ENCODE measurements at regions not wholly inside any gene's neighbourhood (a gene's known extent, or its start where the extent isn't known, plus 50 kb on each side); places are given as distances from the start of the nearest gene placed in this dataset.

- Histone ChIP-seq H3K14ac (ENCODE audit: low read length) (no peak overlapping the region), H2AK5ac (ENCODE audit: low read depth, low read length) (no peak overlapping the region), H2BK120ac (ENCODE audit: low read depth, low read length) (no peak overlapping the region), H3K36me3 (replicated peaks in 1 of 2; ENCODE audit: control insufficient read depth in 2 of 2, insufficient read depth in 2 of 2, low read length in 2 of 2) (no peaks in the 10 kb centered on the region), H3K23ac (ENCODE audit: low read depth, low read length, poor library complexity) (no peak overlapping the region), H3K4me3 (ENCODE audit: low read length in 2 of 2) (peak overlapping the region in 1 of 2 donors; percentile 25), H3K27me3 (ENCODE audit: control insufficient read depth in 3 of 3, insufficient read depth in 3 of 3, low read depth in 1 of 3, low read length in 3 of 3) (peaks cover 28 to 77% (median 49%) of the 10 kb centered on the region in 3 experiments), H3K79me1 (ENCODE audit: low read depth, low read length) (no peaks in the 10 kb centered on the region), H3K4ac (ENCODE audit: low read length) (no peak overlapping the region), H3K4me1 (ENCODE audit: control insufficient read depth in 2 of 2, insufficient read depth in 1 of 2, low read depth in 1 of 2, low read length in 2 of 2) (peaks cover 14 to 28% of the 10 kb centered on the region in 2 donors), H4K91ac (ENCODE audit: low read depth, low read length, poor library complexity) (no peak overlapping the region), H3K9ac (ENCODE audit: low read depth, low read length, poor library complexity) (no peak overlapping the region), H3K9me3 (replicated peaks in 1 of 2; ENCODE audit: control insufficient read depth in 2 of 2, insufficient read depth in 1 of 2, low read depth in 1 of 2, low read length in 2 of 2) (peaks cover 0 to 6% of the 10 kb centered on the region in 2 donors), H3K18ac (ENCODE audit: low read length) (no peak overlapping the region), H2BK5ac (ENCODE audit: low read length) (no peak overlapping the region), H3K4me2 (ENCODE audit: insufficient read depth, low read length, poor library complexity, severe bottlenecking) (peak overlapping the region; percentile 52), H2AFZ (ENCODE audit: low read length) (peak overlapping the region; percentile 83), H2BK12ac (ENCODE audit: low read length) (no peak overlapping the region), H2BK15ac (ENCODE audit: low read length) (no peak overlapping the region), H3K27ac (replicated peaks; ENCODE audit: low read length) (no peak overlapping the region), H4K8ac (ENCODE audit: low read depth, low read length) (no peak overlapping the region)
- DNase-seq (ENCODE audit: low spot score), result peak; percentile 39
- WGBS, 2 donors (ENCODE audit: extremely low coverage in 2 of 2, insufficient read length in 2 of 2, insufficient replicate concordance in 1 of 2), result no CpG with 5 or more reads among the region's 30 CpGs
Measured at GRCh38 chr1:217140041-217140901, 417.0 kb upstream of the ESRRG start.

GRCh38 chr1:217139513-217139912 lies 416.3 kb upstream of the ESRRG start:
- H4K8ac ChIP-seq (ENCODE audit: low read depth, low read length), result no peak overlapping the region
- H2BK12ac ChIP-seq (ENCODE audit: low read length), result no peak overlapping the region
- WGBS, 2 donors (ENCODE audit: extremely low coverage in 2 of 2, insufficient read length in 2 of 2, insufficient replicate concordance in 1 of 2), result no CpG with 5 or more reads among the region's 29 CpGs
- H2BK5ac ChIP-seq (ENCODE audit: low read length), result no peak overlapping the region
- no peak overlapping the region for H3K14ac ChIP-seq (ENCODE audit: low read length)
- no peak overlapping the region for H2AK5ac ChIP-seq (ENCODE audit: low read depth, low read length)
- no peak overlapping the region for H4K91ac ChIP-seq (ENCODE audit: low read depth, low read length, poor library complexity)
- no peak overlapping the region for H3K23ac ChIP-seq (ENCODE audit: low read depth, low read length, poor library complexity)
- H2BK120ac ChIP-seq (ENCODE audit: low read depth, low read length), result no peak overlapping the region
- no peak overlapping the region for H3K4ac ChIP-seq (ENCODE audit: low read length)
- H3K27me3 ChIP-seq (ENCODE audit: control insufficient read depth in 3 of 3, insufficient read depth in 3 of 3, low read depth in 1 of 3, low read length in 3 of 3), result peaks cover 30 to 85% (median 57%) of the 10 kb centered on the region in 3 experiments
- H2BK15ac ChIP-seq (ENCODE audit: low read length), result no peak overlapping the region
- H3K27ac ChIP-seq (replicated peaks; ENCODE audit: low read length), result no peak overlapping the region
- H3K18ac ChIP-seq (ENCODE audit: low read length), result no peak overlapping the region
- no peaks in the 10 kb centered on the region for H3K79me1 ChIP-seq (ENCODE audit: low read depth, low read length)
- peak; percentile 45 for DNase-seq (ENCODE audit: low spot score)
- H3K36me3 ChIP-seq (replicated peaks in 1 of 2; ENCODE audit: control insufficient read depth in 2 of 2, insufficient read depth in 2 of 2, low read length in 2 of 2), result no peaks in the 10 kb centered on the region
- no peak overlapping the region for H3K9ac ChIP-seq (ENCODE audit: low read depth, low read length, poor library complexity)
- peak overlapping the region; percentile 51 for H3K4me2 ChIP-seq (ENCODE audit: insufficient read depth, low read length, poor library complexity, severe bottlenecking)
- peaks cover 0 to 6% of the 10 kb centered on the region in 2 donors for H3K9me3 ChIP-seq (replicated peaks in 1 of 2; ENCODE audit: control insufficient read depth in 2 of 2, insufficient read depth in 1 of 2, low read depth in 1 of 2, low read length in 2 of 2)
- H3K4me3 ChIP-seq (ENCODE audit: low read length in 2 of 2), result peak overlapping the region in 1 of 2 donors; percentile 25
- H3K4me1 ChIP-seq (ENCODE audit: control insufficient read depth in 2 of 2, insufficient read depth in 1 of 2, low read depth in 1 of 2, low read length in 2 of 2), result peaks cover 14 to 29% of the 10 kb centered on the region in 2 donors
- peak overlapping the region; percentile 25 for H2AFZ ChIP-seq (ENCODE audit: low read length)

- no CpG with 5 or more reads among the region's 12 CpGs for WGBS, 2 donors (ENCODE audit: extremely low coverage in 2 of 2, insufficient read length in 2 of 2, insufficient replicate concordance in 1 of 2)
- Histone ChIP-seq H3K27me3 (ENCODE audit: control insufficient read depth in 3 of 3, insufficient read depth in 3 of 3, low read depth in 1 of 3, low read length in 3 of 3) (peaks cover 35 to 91% (median 62%) of the 10 kb centered on the region in 3 experiments), H3K9ac (ENCODE audit: low read depth, low read length, poor library complexity) (no peak overlapping the region), H3K4me3 (ENCODE audit: low read length in 2 of 2) (peak overlapping the region in 1 of 2 donors; percentile 25), H3K4me1 (ENCODE audit: control insufficient read depth in 2 of 2, insufficient read depth in 1 of 2, low read depth in 1 of 2, low read length in 2 of 2) (peaks cover 14 to 31% of the 10 kb centered on the region in 2 donors), H3K9me3 (replicated peaks in 1 of 2; ENCODE audit: control insufficient read depth in 2 of 2, insufficient read depth in 1 of 2, low read depth in 1 of 2, low read length in 2 of 2) (peaks cover 0 to 6% of the 10 kb centered on the region in 2 donors), H2BK120ac (ENCODE audit: low read depth, low read length) (no peak overlapping the region), H3K4ac (ENCODE audit: low read length) (no peak overlapping the region), H3K14ac (ENCODE audit: low read length) (no peak overlapping the region), H3K4me2 (ENCODE audit: insufficient read depth, low read length, poor library complexity, severe bottlenecking) (peak overlapping the region; percentile 51), H2BK15ac (ENCODE audit: low read length) (no peak overlapping the region), H4K8ac (ENCODE audit: low read depth, low read length) (no peak overlapping the region), H3K79me1 (ENCODE audit: low read depth, low read length) (no peaks in the 10 kb centered on the region), H4K91ac (ENCODE audit: low read depth, low read length, poor library complexity) (no peak overlapping the region), H3K27ac (replicated peaks; ENCODE audit: low read length) (no peak overlapping the region), H3K18ac (ENCODE audit: low read length) (no peak overlapping the region), H3K23ac (ENCODE audit: low read depth, low read length, poor library complexity) (no peak overlapping the region), H3K36me3 (replicated peaks in 1 of 2; ENCODE audit: control insufficient read depth in 2 of 2, insufficient read depth in 2 of 2, low read length in 2 of 2) (no peaks in the 10 kb centered on the region), H2AK5ac (ENCODE audit: low read depth, low read length) (no peak overlapping the region), H2BK5ac (ENCODE audit: low read length) (no peak overlapping the region), H2BK12ac (ENCODE audit: low read length) (no peak overlapping the region), H2AFZ (ENCODE audit: low read length) (no peak overlapping the region)
- peak; percentile 11 for DNase-seq (ENCODE audit: low spot score)
Measured at GRCh38 chr1:217138799-217139466, 415.7 kb upstream of the ESRRG start.

All from neuronal stem cell (in vitro differentiated cells).